GM23338 (cell line): ENCODE measurements at regions not wholly inside any gene's neighbourhood (a gene's known extent, or its start where the extent isn't known, plus 50 kb on each side); places are given as distances from the start of the nearest gene placed in this dataset.

Source experiments
- ATAC-seq: fragments of 200-7000 bp; cut with Tn5 transposase; 3 replicates; pipeline ENCODE4 v1.9.1; 2020
- DNase-seq: peaks from one replicate; pipeline ENCODE4 v3.0.0-alpha.2; 2015; ENCODE audit warnings: low spot score
- H2AFZ ChIP-seq: fragments of 200-600 bp; sonication (generic); 2 replicates; pipeline ENCODE4 v1.8.0; 2016; ENCODE audit warnings: antibody characterized with exemption, mild to moderate bottlenecking, moderate library complexity
- H3F3A ChIP-seq: fragments of 200-600 bp; sonication (generic); replicated peaks from 2 replicates; pipeline ENCODE4 v1.8.0; 2017; ENCODE audit warnings: antibody characterized with exemption, mixed run types, low read depth
- H3K27ac ChIP-seq: fragments of 200-600 bp; sonication (generic); 2 replicates; pipeline ENCODE4 v1.6.1; 2016; ENCODE audit warnings: low read depth
- H3K27me3 ChIP-seq: fragments of 200-600 bp; sonication (generic); 2 replicates; pipeline ENCODE4 v1.8.0; 2016; ENCODE audit warnings: mild to moderate bottlenecking, mixed run types, moderate library complexity; ENCODE audit not compliant: insufficient read depth
- H3K36me3 ChIP-seq: fragments of 200-600 bp; sonication (generic); 2 replicates; pipeline ENCODE4 v1.8.0; 2016; ENCODE audit warnings: mild to moderate bottlenecking; ENCODE audit not compliant: insufficient read depth
- H3K4me1 ChIP-seq: fragments of 200-600 bp; sonication (generic); 2 replicates; pipeline ENCODE4 v1.8.0; 2016; ENCODE audit warnings: mild to moderate bottlenecking, moderate library complexity; ENCODE audit not compliant: insufficient read depth
- H3K4me2 ChIP-seq: fragments of 200-600 bp; sonication (generic); 2 replicates; pipeline ENCODE4 v1.7.1; 2017; ENCODE audit warnings: mixed run types
- H3K4me3 ChIP-seq: fragments of 200-600 bp; sonication (generic); 2 replicates; pipeline ENCODE4 v1.6.1; 2016; ENCODE audit warnings: mixed run types
- H3K79me2 ChIP-seq: fragments of 200-600 bp; sonication (generic); replicated peaks from 2 replicates; pipeline ENCODE4 v1.8.0; 2017; ENCODE audit warnings: mild to moderate bottlenecking; ENCODE audit not compliant: insufficient read depth
- H3K9me2 ChIP-seq: fragments of 200-600 bp; sonication (generic); 2 replicates; pipeline ENCODE4 v1.8.0; 2017; ENCODE audit not compliant: insufficient read depth
- H4K20me1 ChIP-seq: fragments of 200-600 bp; sonication (generic); replicated peaks from 2 replicates; pipeline ENCODE4 v1.8.0; 2017; ENCODE audit warnings: mild to moderate bottlenecking; ENCODE audit not compliant: insufficient read depth
- H3K27ac Mint-ChIP-seq: 2 replicates; pipeline ENCODE4 v1.8.0; 2020; ENCODE audit warnings: inconsistent platforms, mild to moderate bottlenecking, moderate library complexity, mixed read lengths
- H3K27me3 Mint-ChIP-seq: 3 replicates; pipeline ENCODE4 v1.8.0; 2022; ENCODE audit warnings: low read depth, mild to moderate bottlenecking, moderate library complexity, mixed read lengths, inconsistent platforms; ENCODE audit not compliant: insufficient read depth, poor library complexity
- H3K36me3 Mint-ChIP-seq: 3 replicates; pipeline ENCODE4 v1.8.0; 2021; ENCODE audit warnings: low read depth, mild to moderate bottlenecking, inconsistent platforms, moderate library complexity, mixed read lengths
- H3K4me1 Mint-ChIP-seq: 3 replicates; pipeline ENCODE4 v1.8.0; 2020; ENCODE audit warnings: mild to moderate bottlenecking, inconsistent platforms, mixed read lengths
- H3K4me3 Mint-ChIP-seq: 3 replicates; pipeline ENCODE4 v1.8.0; 2021; ENCODE audit warnings: moderate library complexity, mild to moderate bottlenecking, inconsistent platforms, mixed read lengths
- H3K9me3 Mint-ChIP-seq: 3 replicates; pipeline ENCODE4 v1.8.0; 2020; ENCODE audit warnings: moderate library complexity, mild to moderate bottlenecking, inconsistent platforms, mixed read lengths
- CREB1 ChIP-seq: fragments of 250-450 bp; sonication (Bioruptor Pico); IDR thresholded peaks from 2 replicates; pipeline ENCODE4 v1.5.0; 2020; ENCODE audit warnings: low read depth, mild to moderate bottlenecking, moderate library complexity
- EZH2 ChIP-seq: fragments of 200-600 bp; sonication (generic); IDR thresholded peaks from one replicate; pipeline ENCODE4 v1.8.0; 2017; ENCODE audit warnings: antibody characterized with exemption, mild to moderate bottlenecking, low read depth; ENCODE audit not compliant: unreplicated experiment
- EZH2phosphoT487 ChIP-seq: fragments of 200-600 bp; sonication (generic); IDR thresholded peaks from one replicate; pipeline ENCODE4 v1.8.1; 2018; ENCODE audit warnings: antibody characterized with exemption; ENCODE audit not compliant: unreplicated experiment
- JUNB ChIP-seq: IDR thresholded peaks from one replicate; pipeline ENCODE4 v1.6.1; 2016; ENCODE audit warnings: antibody characterized with exemption; ENCODE audit not compliant: unreplicated experiment
- NANOG ChIP-seq: IDR thresholded peaks from 2 replicates; pipeline ENCODE4 v1.6.1; 2016; ENCODE audit warnings: antibody characterized with exemption, borderline replicate concordance
- POLR2AphosphoS5 ChIP-seq: IDR thresholded peaks from 2 replicates; pipeline ENCODE4 v1.6.1; 2016; ENCODE audit warnings: antibody characterized with exemption, low read depth
- STAT1 ChIP-seq: IDR thresholded peaks from one replicate; pipeline ENCODE4 v1.6.1; 2016; ENCODE audit warnings: antibody characterized with exemption; ENCODE audit not compliant: unreplicated experiment
- ZNF114 ChIP-seq: fragments of 250-450 bp; sonication (Bioruptor Pico); IDR thresholded peaks from 2 replicates; pipeline ENCODE4 v1.5.0; 2020; ENCODE audit warnings: mild to moderate bottlenecking, moderate library complexity
- ZNF331 ChIP-seq: fragments of 250-450 bp; sonication (Bioruptor Pico); IDR thresholded peaks from 2 replicates; pipeline ENCODE4 v1.5.0; 2020; ENCODE audit warnings: low read depth, mild to moderate bottlenecking, moderate library complexity
- TF ChIP-seq, protein P1 (sequence below): IDR thresholded peaks from one replicate; pipeline ENCODE4 v1.6.1; 2018; ENCODE audit warnings: antibody characterized with exemption; ENCODE audit not compliant: unreplicated experiment
- TF ChIP-seq, protein P2 (sequence below): fragments of 250-450 bp; sonication (Bioruptor Pico); IDR thresholded peaks from 2 replicates; pipeline ENCODE4 v1.5.0; 2020; ENCODE audit warnings: mild to moderate bottlenecking, moderate library complexity
- TF ChIP-seq, protein P3 (sequence below): IDR thresholded peaks from 2 replicates; pipeline ENCODE4 v1.6.1; 2016; ENCODE audit warnings: antibody characterized with exemption
- TF ChIP-seq, protein P4 (sequence below), 2 experiments: fragments of 200-600 bp in 1 of 2; sonication (generic) in 1 of 2; conservative IDR thresholded peaks; 2 replicates each; pipeline versions ENCODE4 v1.5.1 to v1.6.1; 2016 to 2017; ENCODE audit warnings: antibody characterized with exemption in 2 of 2, low read depth in 2 of 2, mild to moderate bottlenecking in 2 of 2, moderate library complexity in 1 of 2

DNA sequence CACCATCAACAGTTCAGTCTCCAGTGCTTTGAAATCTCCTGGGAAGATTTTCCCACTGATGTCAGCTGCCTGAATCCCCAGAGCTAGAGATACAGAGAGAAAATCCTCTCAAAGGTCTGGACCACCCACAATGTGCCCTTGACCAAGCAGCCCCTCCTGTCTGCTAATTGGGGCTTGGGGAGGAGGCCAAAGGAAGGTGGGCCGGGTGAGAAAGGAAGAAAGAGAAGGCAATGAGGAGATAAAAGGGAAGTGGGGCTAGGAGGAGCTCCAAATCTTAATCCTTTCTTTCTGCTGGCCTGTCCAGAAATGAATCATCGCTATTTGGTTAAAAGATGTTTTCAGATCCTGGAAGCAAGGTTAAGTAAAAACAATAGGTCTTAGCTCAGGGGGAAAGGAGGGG is 322.9 kb downstream of the BCL11B start:
- no peaks in the 10 kb centered on the region for H3K79me2 ChIP-seq
- H3K36me3 ChIP-seq = no peaks in the 10 kb centered on the region
- H3K4me2 ChIP-seq = no peak overlapping the region
- peaks cover 10% of the 10 kb centered on the region for H3K9me2 ChIP-seq
- H3K27ac ChIP-seq = no peak overlapping the region
- no peak overlapping the region for H3K4me3 ChIP-seq
- ATAC-seq (no peak), DNase-seq (no peak)
- no peaks in the 10 kb centered on the region for H3K36me3 Mint-ChIP-seq
- TF ChIP-seq JUNB (no peak), NANOG (no peak), EZH2phosphoT487 (no peak), POLR2AphosphoS5 (no peak), CREB1 (CRISPR knock-in tag) (no peak), EZH2 (no peak), ZNF331 (CRISPR knock-in tag) (no peak), STAT1 (no peak), ZNF114 (CRISPR knock-in tag) (no peak)
- TF ChIP-seq, protein P1, sequence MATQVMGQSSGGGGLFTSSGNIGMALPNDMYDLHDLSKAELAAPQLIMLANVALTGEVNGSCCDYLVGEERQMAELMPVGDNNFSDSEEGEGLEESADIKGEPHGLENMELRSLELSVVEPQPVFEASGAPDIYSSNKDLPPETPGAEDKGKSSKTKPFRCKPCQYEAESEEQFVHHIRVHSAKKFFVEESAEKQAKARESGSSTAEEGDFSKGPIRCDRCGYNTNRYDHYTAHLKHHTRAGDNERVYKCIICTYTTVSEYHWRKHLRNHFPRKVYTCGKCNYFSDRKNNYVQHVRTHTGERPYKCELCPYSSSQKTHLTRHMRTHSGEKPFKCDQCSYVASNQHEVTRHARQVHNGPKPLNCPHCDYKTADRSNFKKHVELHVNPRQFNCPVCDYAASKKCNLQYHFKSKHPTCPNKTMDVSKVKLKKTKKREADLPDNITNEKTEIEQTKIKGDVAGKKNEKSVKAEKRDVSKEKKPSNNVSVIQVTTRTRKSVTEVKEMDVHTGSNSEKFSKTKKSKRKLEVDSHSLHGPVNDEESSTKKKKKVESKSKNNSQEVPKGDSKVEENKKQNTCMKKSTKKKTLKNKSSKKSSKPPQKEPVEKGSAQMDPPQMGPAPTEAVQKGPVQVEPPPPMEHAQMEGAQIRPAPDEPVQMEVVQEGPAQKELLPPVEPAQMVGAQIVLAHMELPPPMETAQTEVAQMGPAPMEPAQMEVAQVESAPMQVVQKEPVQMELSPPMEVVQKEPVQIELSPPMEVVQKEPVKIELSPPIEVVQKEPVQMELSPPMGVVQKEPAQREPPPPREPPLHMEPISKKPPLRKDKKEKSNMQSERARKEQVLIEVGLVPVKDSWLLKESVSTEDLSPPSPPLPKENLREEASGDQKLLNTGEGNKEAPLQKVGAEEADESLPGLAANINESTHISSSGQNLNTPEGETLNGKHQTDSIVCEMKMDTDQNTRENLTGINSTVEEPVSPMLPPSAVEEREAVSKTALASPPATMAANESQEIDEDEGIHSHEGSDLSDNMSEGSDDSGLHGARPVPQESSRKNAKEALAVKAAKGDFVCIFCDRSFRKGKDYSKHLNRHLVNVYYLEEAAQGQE = no peak
- TF ChIP-seq, protein P2, sequence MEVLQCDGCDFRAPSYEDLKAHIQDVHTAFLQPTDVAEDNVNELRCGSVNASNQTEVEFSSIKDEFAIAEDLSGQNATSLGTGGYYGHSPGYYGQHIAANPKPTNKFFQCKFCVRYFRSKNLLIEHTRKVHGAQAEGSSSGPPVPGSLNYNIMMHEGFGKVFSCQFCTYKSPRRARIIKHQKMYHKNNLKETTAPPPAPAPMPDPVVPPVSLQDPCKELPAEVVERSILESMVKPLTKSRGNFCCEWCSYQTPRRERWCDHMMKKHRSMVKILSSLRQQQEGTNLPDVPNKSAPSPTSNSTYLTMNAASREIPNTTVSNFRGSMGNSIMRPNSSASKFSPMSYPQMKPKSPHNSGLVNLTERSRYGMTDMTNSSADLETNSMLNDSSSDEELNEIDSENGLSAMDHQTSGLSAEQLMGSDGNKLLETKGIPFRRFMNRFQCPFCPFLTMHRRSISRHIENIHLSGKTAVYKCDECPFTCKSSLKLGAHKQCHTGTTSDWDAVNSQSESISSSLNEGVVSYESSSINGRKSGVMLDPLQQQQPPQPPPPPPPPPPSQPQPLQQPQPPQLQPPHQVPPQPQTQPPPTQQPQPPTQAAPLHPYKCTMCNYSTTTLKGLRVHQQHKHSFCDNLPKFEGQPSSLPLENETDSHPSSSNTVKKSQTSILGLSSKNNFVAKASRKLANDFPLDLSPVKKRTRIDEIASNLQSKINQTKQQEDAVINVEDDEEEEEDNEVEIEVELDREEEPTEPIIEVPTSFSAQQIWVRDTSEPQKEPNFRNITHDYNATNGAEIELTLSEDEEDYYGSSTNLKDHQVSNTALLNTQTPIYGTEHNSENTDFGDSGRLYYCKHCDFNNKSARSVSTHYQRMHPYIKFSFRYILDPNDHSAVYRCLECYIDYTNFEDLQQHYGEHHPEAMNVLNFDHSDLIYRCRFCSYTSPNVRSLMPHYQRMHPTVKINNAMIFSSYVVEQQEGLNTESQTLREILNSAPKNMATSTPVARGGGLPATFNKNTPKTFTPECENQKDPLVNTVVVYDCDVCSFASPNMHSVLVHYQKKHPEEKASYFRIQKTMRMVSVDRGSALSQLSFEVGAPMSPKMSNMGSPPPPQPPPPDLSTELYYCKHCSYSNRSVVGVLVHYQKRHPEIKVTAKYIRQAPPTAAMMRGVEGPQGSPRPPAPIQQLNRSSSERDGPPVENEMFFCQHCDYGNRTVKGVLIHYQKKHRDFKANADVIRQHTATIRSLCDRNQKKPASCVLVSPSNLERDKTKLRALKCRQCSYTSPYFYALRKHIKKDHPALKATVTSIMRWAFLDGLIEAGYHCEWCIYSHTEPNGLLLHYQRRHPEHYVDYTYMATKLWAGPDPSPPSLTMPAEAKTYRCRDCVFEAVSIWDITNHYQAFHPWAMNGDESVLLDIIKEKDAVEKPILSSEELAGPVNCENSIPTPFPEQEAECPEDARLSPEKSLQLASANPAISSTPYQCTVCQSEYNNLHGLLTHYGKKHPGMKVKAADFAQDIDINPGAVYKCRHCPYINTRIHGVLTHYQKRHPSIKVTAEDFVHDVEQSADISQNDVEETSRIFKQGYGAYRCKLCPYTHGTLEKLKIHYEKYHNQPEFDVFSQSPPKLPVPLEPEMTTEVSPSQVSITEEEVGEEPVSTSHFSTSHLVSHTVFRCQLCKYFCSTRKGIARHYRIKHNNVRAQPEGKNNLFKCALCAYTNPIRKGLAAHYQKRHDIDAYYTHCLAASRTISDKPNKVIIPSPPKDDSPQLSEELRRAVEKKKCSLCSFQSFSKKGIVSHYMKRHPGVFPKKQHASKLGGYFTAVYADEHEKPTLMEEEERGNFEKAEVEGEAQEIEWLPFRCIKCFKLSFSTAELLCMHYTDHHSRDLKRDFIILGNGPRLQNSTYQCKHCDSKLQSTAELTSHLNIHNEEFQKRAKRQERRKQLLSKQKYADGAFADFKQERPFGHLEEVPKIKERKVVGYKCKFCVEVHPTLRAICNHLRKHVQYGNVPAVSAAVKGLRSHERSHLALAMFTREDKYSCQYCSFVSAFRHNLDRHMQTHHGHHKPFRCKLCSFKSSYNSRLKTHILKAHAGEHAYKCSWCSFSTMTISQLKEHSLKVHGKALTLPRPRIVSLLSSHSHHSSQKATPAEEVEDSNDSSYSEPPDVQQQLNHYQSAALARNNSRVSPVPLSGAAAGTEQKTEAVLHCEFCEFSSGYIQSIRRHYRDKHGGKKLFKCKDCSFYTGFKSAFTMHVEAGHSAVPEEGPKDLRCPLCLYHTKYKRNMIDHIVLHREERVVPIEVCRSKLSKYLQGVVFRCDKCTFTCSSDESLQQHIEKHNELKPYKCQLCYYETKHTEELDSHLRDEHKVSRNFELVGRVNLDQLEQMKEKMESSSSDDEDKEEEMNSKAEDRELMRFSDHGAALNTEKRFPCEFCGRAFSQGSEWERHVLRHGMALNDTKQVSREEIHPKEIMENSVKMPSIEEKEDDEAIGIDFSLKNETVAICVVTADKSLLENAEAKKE (CRISPR knock-in tag) = no peak
- TF ChIP-seq, protein P3, sequence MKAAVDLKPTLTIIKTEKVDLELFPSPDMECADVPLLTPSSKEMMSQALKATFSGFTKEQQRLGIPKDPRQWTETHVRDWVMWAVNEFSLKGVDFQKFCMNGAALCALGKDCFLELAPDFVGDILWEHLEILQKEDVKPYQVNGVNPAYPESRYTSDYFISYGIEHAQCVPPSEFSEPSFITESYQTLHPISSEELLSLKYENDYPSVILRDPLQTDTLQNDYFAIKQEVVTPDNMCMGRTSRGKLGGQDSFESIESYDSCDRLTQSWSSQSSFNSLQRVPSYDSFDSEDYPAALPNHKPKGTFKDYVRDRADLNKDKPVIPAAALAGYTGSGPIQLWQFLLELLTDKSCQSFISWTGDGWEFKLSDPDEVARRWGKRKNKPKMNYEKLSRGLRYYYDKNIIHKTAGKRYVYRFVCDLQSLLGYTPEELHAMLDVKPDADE = no peak
- TF ChIP-seq, protein P4, sequence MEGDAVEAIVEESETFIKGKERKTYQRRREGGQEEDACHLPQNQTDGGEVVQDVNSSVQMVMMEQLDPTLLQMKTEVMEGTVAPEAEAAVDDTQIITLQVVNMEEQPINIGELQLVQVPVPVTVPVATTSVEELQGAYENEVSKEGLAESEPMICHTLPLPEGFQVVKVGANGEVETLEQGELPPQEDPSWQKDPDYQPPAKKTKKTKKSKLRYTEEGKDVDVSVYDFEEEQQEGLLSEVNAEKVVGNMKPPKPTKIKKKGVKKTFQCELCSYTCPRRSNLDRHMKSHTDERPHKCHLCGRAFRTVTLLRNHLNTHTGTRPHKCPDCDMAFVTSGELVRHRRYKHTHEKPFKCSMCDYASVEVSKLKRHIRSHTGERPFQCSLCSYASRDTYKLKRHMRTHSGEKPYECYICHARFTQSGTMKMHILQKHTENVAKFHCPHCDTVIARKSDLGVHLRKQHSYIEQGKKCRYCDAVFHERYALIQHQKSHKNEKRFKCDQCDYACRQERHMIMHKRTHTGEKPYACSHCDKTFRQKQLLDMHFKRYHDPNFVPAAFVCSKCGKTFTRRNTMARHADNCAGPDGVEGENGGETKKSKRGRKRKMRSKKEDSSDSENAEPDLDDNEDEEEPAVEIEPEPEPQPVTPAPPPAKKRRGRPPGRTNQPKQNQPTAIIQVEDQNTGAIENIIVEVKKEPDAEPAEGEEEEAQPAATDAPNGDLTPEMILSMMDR (conservative IDR thresholded peaks at IDR 0.05; ENCODE audit: low read depth in 2 of 2) = no peak
- no peaks in the 10 kb centered on the region for H3F3A ChIP-seq
- H3K27me3 ChIP-seq = no peaks in the 10 kb centered on the region
- H2AFZ ChIP-seq = no peak overlapping the region
- no peaks in the 10 kb centered on the region for H4K20me1 ChIP-seq
- H3K4me1 ChIP-seq = no peaks in the 10 kb centered on the region
- H3K9me3 Mint-ChIP-seq = no peaks in the 10 kb centered on the region; the same call in 1 of the 3 replicates
- H3K4me3 Mint-ChIP-seq = no peak overlapping the region
- H3K27ac Mint-ChIP-seq = no peak overlapping the region
- H3K4me1 Mint-ChIP-seq = peaks cover 11% of the 10 kb centered on the region
- peaks cover 3% of the 10 kb centered on the region for H3K27me3 Mint-ChIP-seq
